Heart right ventricle (tissue), 16 donors: ENCODE measurements at regions not wholly inside any gene's neighbourhood (a gene's known extent, or its start where the extent isn't known, plus 50 kb on each side); places are given as distances from the start of the nearest gene placed in this dataset.

Experiments
- ATAC-seq, 8 donors: fragments of 200-7000 bp; cut with Tn5 transposase; one replicate each; pipeline ENCODE4 v1.9.1; 2020; ENCODE audit warnings: mild to moderate bottlenecking in 8 of 8, moderate library complexity in 8 of 8, moderate number of reproducible peaks in 1 of 8
- DNase-seq, 2 donors: peaks; one replicate each; pipeline ENCODE4 v3.0.0-alpha.2; 2020
- H3K27ac ChIP-seq, 10 donors: fragments of 200-600 bp; sonication (generic) in 2 of 10; one replicate each; pipeline versions ENCODE4 v1.5.0 to v1.8.0; 2020 to 2022; ENCODE audit warnings: mild to moderate bottlenecking in 3 of 10
- H3K27me3 ChIP-seq, 7 donors: fragments of 200-600 bp; one replicate each; pipeline ENCODE4 v1.8.0; 2021 to 2022; ENCODE audit warnings: mild to moderate bottlenecking in 2 of 7
- H3K36me3 ChIP-seq, 9 donors: fragments of 200-600 bp; sonication (generic) in 1 of 9; one replicate each; pipeline versions ENCODE4 v1.5.0 to v1.8.0; 2020 to 2022; ENCODE audit warnings: mild to moderate bottlenecking in 2 of 9
- H3K4me1 ChIP-seq, 9 donors: fragments of 200-600 bp; sonication (generic) in 1 of 9; one replicate each; pipeline versions ENCODE4 v1.5.0 to v1.8.0; 2020 to 2022; ENCODE audit warnings: mild to moderate bottlenecking in 4 of 9
- H3K4me3 ChIP-seq, 10 donors: fragments of 200-600 bp; sonication (generic) in 2 of 10; one replicate each; pipeline versions ENCODE4 v1.5.0 to v1.8.0; 2020 to 2022; ENCODE audit warnings: mild to moderate bottlenecking in 7 of 10, moderate library complexity in 2 of 10
- H3K9me3 ChIP-seq, 11 donors: fragments of 200-600 bp in 10 of 11; sonication (generic) in 2 of 11; one replicate each; pipeline versions ENCODE4 v1.5.0 to v1.8.0; 2013 to 2022; ENCODE audit warnings: mild to moderate bottlenecking in 2 of 11, control low read depth in 1 of 11, moderate library complexity in 1 of 11
- CTCF ChIP-seq, 9 donors: fragments of 200-600 bp; sonication (generic) in 2 of 9; IDR thresholded peaks; one replicate each; pipeline versions ENCODE4 v1.5.0 to v1.8.0; 2021 to 2022; ENCODE audit warnings: antibody characterized with exemption in 9 of 9, mild to moderate bottlenecking in 5 of 9, moderate library complexity in 1 of 9
- WGBS, 2 donors: extraction: QIAGEN DNeasy Blood & Tissue Kit; methylation state at CpG; one replicate each; pipeline ENCODE4 v1.1.7; 2013; ENCODE audit warnings: inconsistent platforms in 1 of 2; 5-methylcytosine and 5-hydroxymethylcytosine counted together
- intact Hi-C, 10 donors: fragments of 100-400 bp; cut with DNase I; formaldehyde crosslinking; loops; one replicate each; pipeline versions ENCODE4 v1.11.1 to v1.14.2; 2022
- donor health status: Arrhythmogenic right ventricular cardiomyopathy.
- donor health status: ischemic (EF 13 %, LVEDD 7.1; RV severe dilation, severe dysfunction).
- donor health status: healthy with polysubstance abuse.
- donor health status: DM: no; HTN: yes; CAD: no.
- donor health status: DM: no; HTN: no; CAD: no.
- donor health status: ischemic (EF 25% LVEDD 6.9; RV normal size, moderate dysfunction).
- donor health status: ischemic (EF 25% LVEDD 5.7; RV mildly dilated, moderate dysfunction).
- donor health status: healthy.
- donor health status: DM: yes; HTN: yes; CAD: no.
- donor health status: Ischemic cardiomyopathy.
- donor health status: ischemic (EF 35%, LVEDD 5.7; RV mildly dilated, moderate dysfunction).
- donor health status: nonischemic (EF 11% LVEDD 7.7; RV severe dilation, severe dysfunction).
- donor health status: DM: yes; HTN: yes; CAD: no.
- donor health status: PGD.
- donor health status: ischemic (EF 29% LVEDD 5.4; RV normal size, mild dysfunction).
- donor health status: nonischemic (EF 23%, LVEDD 6.1; RV moderate dilation, normal function).

- 32 to 49% methylated on average over 5 of the region's 5 CpGs for whole genome bisulfite sequencing, 2 donors
- ATAC-seq, result peak; percentile 69 to 90 (median 86)
- TF ChIP-seq CTCF (IDR thresholded peaks at IDR 0.05), result no peak
- Histone ChIP-seq H3K36me3 (no peaks in the 10 kb centered on the region), H3K4me1 (peaks cover 5 to 39% (median 26%) of the 10 kb centered on the region in 9 donors), H3K27me3 (no peaks in the 10 kb centered on the region), H3K9me3 (no peaks in the 10 kb centered on the region), H3K4me3 (peak overlapping the region in 4 of 10 donors; percentile 9 to 26 (median 20)), H3K27ac (peak overlapping the region; percentile 2 to 77 (median 64))
- DNase-seq, result peak in 1 of 2 donors; percentile 53
- intact Hi-C loops, result loop anchor here in 1 of 10 donors (5.0 kb wide), 1 partner anchor 44 kb away; no protein-coding TSS in a partner anchor
These were observed 56.8 kb upstream of the SVIL start for GRCh38 chr10:29691564-29692072.

GRCh38 chr10:29689001-29689400 is 54.2 kb upstream of the SVIL start:
- intact Hi-C loops, result no loop called here
- no peak for DNase-seq
- Histone ChIP-seq H3K9me3 (no peaks in the 10 kb centered on the region), H3K4me3 (no peak overlapping the region), H3K27ac (peak overlapping the region in 1 of 10 donors; percentile 58), H3K36me3 (peaks cover 0 to 20% (median 7%) of the 10 kb centered on the region in 9 donors), H3K4me1 (peaks cover 5 to 39% (median 26%) of the 10 kb centered on the region in 9 donors), H3K27me3 (no peaks in the 10 kb centered on the region)
- peak in 1 of 8 donors; percentile 33 for ATAC-seq
- 74% methylated on average over 7 of the region's 7 CpGs for WGBS, 2 donors
- no peak for TF ChIP-seq CTCF (IDR thresholded peaks at IDR 0.05)

- no peaks in the 10 kb centered on the region for H3K9me3 ChIP-seq
- H3K27ac ChIP-seq, result peak overlapping the region in 3 of 10 donors; percentile 7 to 58 (median 19)
- intact Hi-C loops, result no loop called here
- peaks cover 0 to 26% (median 7%) of the 10 kb centered on the region in 9 donors for H3K36me3 ChIP-seq
- WGBS, 2 donors, result 50 to 57% methylated on average over 7 of the region's 7 CpGs
- peaks cover 5 to 44% (median 26%) of the 10 kb centered on the region in 9 donors for H3K4me1 ChIP-seq
- no peak for ATAC-seq
- no peak overlapping the region for H3K4me3 ChIP-seq
- no peak for TF ChIP-seq CTCF (IDR thresholded peaks at IDR 0.05)
- H3K27me3 ChIP-seq, result no peaks in the 10 kb centered on the region
- no peak for DNase-seq
These were observed 53.5 kb upstream of the SVIL start for GRCh38 chr10:29688230-29688661.

- Histone ChIP-seq H3K4me1 (peaks cover 5 to 46% (median 22%) of the 10 kb centered on the region in 9 donors), H3K9me3 (no peaks in the 10 kb centered on the region), H3K4me3 (no peak overlapping the region), H3K27me3 (no peaks in the 10 kb centered on the region), H3K27ac (peak overlapping the region in 2 of 10 donors; percentile 7 to 58), H3K36me3 (peaks cover 0 to 29% (median 7%) of the 10 kb centered on the region in 9 donors)
- DNase-seq (no peak), ATAC-seq (no peak)
- 85 to 89% methylated on average over 10 of the region's 10 CpGs for WGBS, 2 donors
- intact Hi-C loops, result no loop called here
- TF ChIP-seq CTCF (IDR thresholded peaks at IDR 0.05), result no peak
These were observed 52.8 kb upstream of the SVIL start for GRCh38 chr10:29687421-29688164.
